A673 (cell line): ENCODE measurements at regions not wholly inside any gene's neighbourhood (a gene's known extent, or its start where the extent isn't known, plus 50 kb on each side); places are given as distances from the start of the nearest gene placed in this dataset.

ENCODE experiments used
- BruUV-seq: library from RNA; stranded (reverse); fragments of 400-500 nt; replicated peaks from 2 replicates; lab custom pipeline; 2021; lab: Mats Ljungman, UMichigan
- CTCF ChIA-PET: fragments of 300-600 bp; sonication (Branson Sonifier 250); formaldehyde crosslinking; loops from one replicate; lab custom pipeline; 2022; ENCODE audit warnings: antibody characterized with exemption; lab: Charles Lee
- POLR2A ChIA-PET: fragments of 300-600 bp; sonication (Branson Sonifier 250); formaldehyde crosslinking; loops from one replicate; lab custom pipeline; 2022; ENCODE audit warnings: antibody characterized with exemption; ENCODE audit not compliant: low non-redundant PET; lab: Charles Lee
- DNase-seq: peaks from one replicate; pipeline ENCODE4 v3.0.0-alpha.2; 2015; ENCODE audit warnings: low spot score
- H3K27ac ChIP-seq: fragments of 200-600 bp; sonication (generic); 2 replicates; pipeline ENCODE4 v1.5.1; 2016; ENCODE audit warnings: mixed run types, low read depth, mild to moderate bottlenecking, mixed read lengths, antibody characterized with exemption, low read length; ENCODE audit not compliant: poor library complexity, severe bottlenecking
- H3K27me3 ChIP-seq: fragments of 200-600 bp; sonication (generic); replicated peaks from 2 replicates; pipeline ENCODE4 v1.6.1; 2017; ENCODE audit warnings: mixed run types, low read depth, mild to moderate bottlenecking, mixed read lengths, antibody characterized with exemption, low read length; ENCODE audit not compliant: insufficient read depth, poor library complexity
- H3K36me3 ChIP-seq: fragments of 200-600 bp; sonication (generic); 2 replicates; pipeline ENCODE4 v1.6.1; 2016; ENCODE audit warnings: mixed run types, mild to moderate bottlenecking, mixed read lengths, antibody characterized with exemption, low read length; ENCODE audit not compliant: insufficient read depth, poor library complexity, severe bottlenecking
- H3K4me1 ChIP-seq: fragments of 200-600 bp; sonication (generic); 2 replicates; pipeline ENCODE4 v1.6.1; 2017; ENCODE audit warnings: mixed run types, mild to moderate bottlenecking, mixed read lengths, antibody characterized with exemption, low read length; ENCODE audit not compliant: insufficient read depth, poor library complexity, severe bottlenecking
- H3K4me3 ChIP-seq: fragments of 200-600 bp; sonication (generic); 2 replicates; pipeline ENCODE4 v1.5.1; 2016; ENCODE audit warnings: low read depth, mixed run types, mild to moderate bottlenecking, mixed read lengths, low read length; ENCODE audit not compliant: poor library complexity, severe bottlenecking
- H3K9me3 ChIP-seq: fragments of 200-600 bp; sonication (generic); 2 replicates; pipeline ENCODE4 v1.6.1; 2016; ENCODE audit warnings: mixed run types, low read depth, mild to moderate bottlenecking, mixed read lengths, antibody characterized with exemption, low read length; ENCODE audit not compliant: poor library complexity, severe bottlenecking
- EZH2 ChIP-seq: fragments of 200-600 bp; sonication (generic); IDR thresholded peaks from 2 replicates; pipeline ENCODE4 v1.6.1; 2017; ENCODE audit warnings: borderline replicate concordance, low read depth, mild to moderate bottlenecking, mixed read lengths, antibody characterized with exemption, low read length; ENCODE audit not compliant: poor library complexity, severe bottlenecking
- intact Hi-C: fragments of 100-400 bp; cut with micrococcal nuclease; formaldehyde crosslinking; loops from one replicate; pipeline ENCODE4 v1.10.0; 2022; ENCODE audit not compliant: unreplicated experiment
- TF ChIP-seq, protein P1 (sequence below): fragments of 300-800, 200-600 bp; sonication (generic); conservative IDR thresholded peaks from 2 replicates; pipeline ENCODE4 v1.5.1; 2017; ENCODE audit warnings: low read depth, mild to moderate bottlenecking, antibody characterized with exemption, low read length, moderate library complexity, mixed read lengths

DNA sequence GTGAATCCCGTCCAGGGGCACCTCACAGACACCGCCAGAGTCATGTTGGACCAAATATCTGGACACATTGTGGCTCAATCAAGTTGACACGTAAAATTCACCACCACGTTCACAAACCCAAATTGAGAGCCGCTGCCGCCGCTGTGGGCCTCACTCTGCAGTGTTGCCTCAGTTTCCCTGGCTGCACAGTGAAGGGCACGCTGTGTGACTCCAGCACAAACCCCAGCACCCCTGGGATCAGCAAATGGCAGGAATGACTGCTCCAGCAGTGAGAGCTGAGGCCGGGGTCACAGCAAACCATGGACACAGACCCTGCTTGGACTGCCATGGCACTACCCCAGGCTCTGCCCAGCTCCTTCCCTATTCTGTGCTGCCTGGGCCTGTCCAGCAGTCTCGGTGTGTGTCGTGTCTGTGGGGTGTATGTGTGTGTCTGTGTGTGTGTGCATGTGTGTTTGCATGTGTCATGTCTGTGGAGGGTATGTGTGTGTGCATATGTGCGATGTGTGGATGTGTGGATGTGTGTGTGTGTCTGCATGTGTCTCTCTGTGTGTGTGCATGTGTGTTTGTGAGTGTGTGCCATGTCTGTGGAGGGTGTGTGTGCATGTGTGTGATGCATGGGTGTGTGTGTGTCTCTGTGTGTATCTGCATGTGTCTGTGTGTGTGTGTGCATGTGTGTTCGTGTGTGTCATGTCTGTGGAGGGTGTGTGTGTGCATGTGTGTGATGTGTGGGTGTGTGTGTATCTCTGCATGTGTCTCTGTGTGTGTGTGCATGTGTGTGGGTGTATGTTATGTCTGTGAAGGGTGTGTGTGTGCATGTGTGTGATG is 52.2 kb upstream of the ADRA2C start:
- no peak for DNase-seq
- no peaks in the 10 kb centered on the region for H3K36me3 ChIP-seq
- no peaks in the 10 kb centered on the region for H3K4me1 ChIP-seq
- CTCF ChIA-PET: no interaction called here
- no peak overlapping the region for H3K27ac ChIP-seq
- H3K27me3 ChIP-seq: no peaks in the 10 kb centered on the region
- H3K4me3 ChIP-seq: no peak overlapping the region
- no TSS peak for BruUV-seq
- intact Hi-C loops: no loop called here
- no peak for TF ChIP-seq EZH2
- TF ChIP-seq, protein P1, sequence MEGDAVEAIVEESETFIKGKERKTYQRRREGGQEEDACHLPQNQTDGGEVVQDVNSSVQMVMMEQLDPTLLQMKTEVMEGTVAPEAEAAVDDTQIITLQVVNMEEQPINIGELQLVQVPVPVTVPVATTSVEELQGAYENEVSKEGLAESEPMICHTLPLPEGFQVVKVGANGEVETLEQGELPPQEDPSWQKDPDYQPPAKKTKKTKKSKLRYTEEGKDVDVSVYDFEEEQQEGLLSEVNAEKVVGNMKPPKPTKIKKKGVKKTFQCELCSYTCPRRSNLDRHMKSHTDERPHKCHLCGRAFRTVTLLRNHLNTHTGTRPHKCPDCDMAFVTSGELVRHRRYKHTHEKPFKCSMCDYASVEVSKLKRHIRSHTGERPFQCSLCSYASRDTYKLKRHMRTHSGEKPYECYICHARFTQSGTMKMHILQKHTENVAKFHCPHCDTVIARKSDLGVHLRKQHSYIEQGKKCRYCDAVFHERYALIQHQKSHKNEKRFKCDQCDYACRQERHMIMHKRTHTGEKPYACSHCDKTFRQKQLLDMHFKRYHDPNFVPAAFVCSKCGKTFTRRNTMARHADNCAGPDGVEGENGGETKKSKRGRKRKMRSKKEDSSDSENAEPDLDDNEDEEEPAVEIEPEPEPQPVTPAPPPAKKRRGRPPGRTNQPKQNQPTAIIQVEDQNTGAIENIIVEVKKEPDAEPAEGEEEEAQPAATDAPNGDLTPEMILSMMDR: no peak
- POLR2A ChIA-PET: no interaction called here
- H3K9me3 ChIP-seq: peaks cover 5% of the 10 kb centered on the region

DNA sequence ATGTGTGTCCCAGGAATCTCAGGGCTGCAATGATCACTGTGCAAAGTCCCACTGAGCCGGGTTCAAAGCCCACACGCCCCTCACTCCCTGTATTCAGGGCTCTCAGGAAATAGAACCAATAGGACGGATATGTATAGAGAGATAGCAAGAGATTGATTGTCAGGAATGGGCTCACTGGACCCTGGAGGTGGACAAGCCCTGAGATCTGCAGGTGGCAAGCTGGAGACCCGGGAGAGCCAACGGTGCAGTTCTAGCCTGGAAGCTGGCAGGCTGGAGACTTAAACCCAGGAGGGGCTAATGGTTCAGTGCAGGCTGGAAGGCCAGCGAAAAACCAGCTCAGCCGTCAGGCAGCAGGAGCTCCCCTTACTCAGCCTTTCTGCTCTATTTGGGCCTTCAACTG is 52.8 kb upstream of the ADRA2C start:
- Histone ChIP-seq H3K9me3 (peaks cover 2% of the 10 kb centered on the region), H3K36me3 (no peaks in the 10 kb centered on the region), H3K4me3 (no peak overlapping the region), H3K27me3 (no peaks in the 10 kb centered on the region), H3K27ac (no peak overlapping the region), H3K4me1 (no peaks in the 10 kb centered on the region)
- no TSS peak for BruUV-seq
- DNase-seq: no peak
- ChIA-PET POLR2A (no interaction called here), CTCF (no interaction called here)
- no peak for TF ChIP-seq EZH2
- TF ChIP-seq, protein P1: no peak
- intact Hi-C loops: no loop called here

DNA sequence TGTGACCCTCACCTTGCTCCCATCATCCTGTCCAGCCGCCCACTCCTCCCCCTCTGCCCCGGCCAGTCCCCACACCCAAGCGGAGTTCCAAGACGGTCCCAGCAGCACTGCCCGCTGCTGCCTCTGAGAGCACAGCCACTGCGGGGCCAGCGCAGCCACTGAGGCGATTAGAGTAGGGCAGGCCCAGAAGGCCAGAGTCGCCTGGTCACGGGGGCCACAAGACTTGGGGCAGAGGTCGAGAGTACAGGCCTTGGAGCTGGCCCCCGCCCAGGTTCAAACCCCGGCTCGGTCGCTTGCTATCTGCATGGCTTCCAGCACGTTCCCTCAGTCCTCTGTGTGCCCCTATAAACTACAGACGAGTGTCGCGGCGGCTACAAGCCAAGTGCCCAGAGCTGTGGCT is 53.2 kb upstream of the ADRA2C start:
- no peak for DNase-seq
- Histone ChIP-seq H3K36me3 (no peaks in the 10 kb centered on the region), H3K27me3 (no peaks in the 10 kb centered on the region), H3K4me1 (no peaks in the 10 kb centered on the region), H3K27ac (no peak overlapping the region), H3K4me3 (no peak overlapping the region), H3K9me3 (no peaks in the 10 kb centered on the region)
- BruUV-seq: no TSS peak
- ChIA-PET POLR2A (no interaction called here), CTCF (no interaction called here)
- intact Hi-C loops: no loop called here
- TF ChIP-seq EZH2: no peak
- TF ChIP-seq, protein P1: no peak
